ENCODE measurements at regions not wholly inside any gene's neighbourhood (a gene's known extent, or its start where the extent isn't known, plus 50 kb on each side); places are given as distances from the start of the nearest gene placed in this dataset.

DNA sequence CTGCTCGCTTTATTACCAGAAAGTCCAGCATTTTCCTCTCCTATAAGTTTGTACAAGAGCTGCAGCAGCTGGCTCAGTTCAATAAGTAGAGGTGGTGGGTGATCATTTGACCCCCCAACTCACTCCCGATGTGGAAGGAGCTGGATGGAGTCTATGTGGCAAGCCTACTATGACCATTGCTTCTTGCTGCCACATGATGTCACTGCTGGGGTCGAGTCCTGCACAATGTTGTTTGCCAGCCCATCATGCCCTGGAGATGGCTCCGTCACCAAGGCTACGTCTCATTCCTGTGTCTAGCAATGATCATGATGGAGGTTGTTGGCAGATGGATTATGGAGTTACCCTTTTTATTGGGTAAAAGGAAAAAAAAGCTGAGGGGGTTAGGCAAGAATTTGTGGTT lies 266.3 kb downstream of the PSAT1 start:
- DNase-seq: no peak

GRCh38 chr9:78565481-78565880 lies 268.6 kb downstream of the PSAT1 start:
- no peak for DNase-seq

DNA sequence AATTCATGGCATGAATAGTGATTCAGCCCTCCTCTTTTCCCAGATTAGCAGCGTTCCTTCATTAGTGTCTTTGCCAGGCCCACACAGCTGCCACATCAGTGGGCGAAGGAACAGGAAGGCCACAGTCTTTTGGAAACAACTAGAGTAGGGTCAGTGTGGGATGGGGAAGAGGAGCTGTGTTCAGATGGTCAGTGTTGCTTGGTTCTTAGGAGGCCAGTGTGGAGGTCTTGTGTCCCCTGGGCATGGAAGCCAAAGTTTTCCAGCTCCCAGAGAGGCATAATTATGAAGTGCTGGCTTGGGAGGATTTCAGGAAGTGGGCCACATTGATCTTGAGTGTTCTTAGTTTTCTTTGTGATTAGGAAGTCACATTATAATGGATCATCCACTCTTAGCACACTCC lies 269.6 kb downstream of the PSAT1 start:
- no peak for DNase-seq

DNA sequence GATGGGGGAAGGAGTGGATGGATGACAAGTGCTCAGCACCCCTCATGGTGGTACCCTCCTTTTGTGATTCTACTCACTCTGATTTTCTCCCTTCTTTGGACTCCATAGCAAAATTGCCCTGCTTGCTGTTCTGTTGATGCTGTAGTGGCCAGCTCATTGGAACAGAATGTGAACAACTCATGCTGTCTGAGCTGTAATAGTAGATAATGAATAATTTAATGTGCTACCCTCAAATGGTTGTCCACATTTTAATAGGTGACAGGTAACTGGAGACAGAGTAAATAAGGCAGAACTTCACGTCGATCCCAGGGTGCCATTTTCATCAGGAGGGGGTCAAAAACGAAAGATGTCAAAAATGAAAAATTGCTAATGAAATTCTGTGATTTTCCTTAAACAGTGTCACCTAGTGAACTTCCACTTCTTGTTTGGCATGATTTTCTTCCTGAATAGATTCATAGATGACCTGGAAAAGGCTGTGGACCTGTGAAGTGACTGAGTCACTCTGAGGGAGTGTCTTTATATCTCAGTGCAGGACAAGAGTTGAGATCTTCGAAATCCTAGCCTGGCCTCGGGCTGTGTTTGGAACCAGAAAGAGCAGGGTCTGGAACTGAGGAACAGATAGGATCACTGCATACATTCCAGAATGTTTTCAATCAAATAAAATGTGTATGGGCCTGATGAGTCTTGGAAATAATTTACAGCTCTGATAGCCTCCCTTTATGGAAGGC lies 270.2 kb downstream of the PSAT1 start:
- DNase-seq: no peak

DNA sequence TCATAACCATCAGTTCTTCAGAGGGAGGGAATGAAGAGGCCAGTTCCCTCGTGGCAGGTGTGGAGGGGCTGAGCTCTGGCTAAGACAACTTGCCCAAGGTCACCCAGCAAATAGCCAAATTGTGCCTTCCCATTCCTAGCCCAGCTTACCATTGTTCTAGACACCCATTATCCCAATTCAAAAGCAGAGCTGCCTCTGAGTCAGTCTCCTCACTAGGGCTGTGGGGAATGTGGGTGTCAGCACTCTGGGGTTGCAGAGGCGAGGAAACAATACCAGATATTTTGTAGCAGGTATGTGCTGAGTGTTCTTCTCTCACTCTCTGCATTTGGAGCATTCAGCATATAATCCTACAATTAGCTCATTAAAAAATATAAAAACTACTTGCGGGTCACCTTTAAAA lies 270.8 kb downstream of the PSAT1 start:
- DNase-seq: no peak

- no peak for DNase-seq
These were observed 271.8 kb downstream of the PSAT1 start for GRCh38 chr9:78568774-78569173.

GRCh38 chr9:78572266-78572665 lies 275.3 kb downstream of the PSAT1 start:
- DNase-seq: no peak

DNA sequence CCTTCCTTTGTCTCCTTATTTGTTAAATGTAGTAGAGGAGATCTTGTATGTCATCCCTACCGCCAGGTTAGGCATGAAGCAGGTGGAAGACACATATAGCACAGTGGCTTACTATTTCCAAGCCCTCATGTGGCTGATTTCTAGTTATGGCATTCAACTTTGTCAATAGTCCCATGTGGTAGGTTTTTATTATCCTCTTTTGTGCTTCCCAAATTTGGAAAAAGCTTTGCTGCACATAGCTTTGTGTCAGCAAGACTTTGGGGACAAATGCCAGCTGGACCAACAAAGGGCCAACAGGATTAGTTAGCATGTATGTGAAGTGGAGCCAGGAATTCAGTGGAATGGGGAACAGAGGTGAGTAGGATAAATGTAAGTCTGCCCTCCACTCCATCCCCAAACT lies 276.3 kb downstream of the PSAT1 start:
- DNase-seq: no peak

- DNase-seq: no peak
These were observed 276.7 kb downstream of the PSAT1 start for GRCh38 chr9:78573669-78574068.

DNA sequence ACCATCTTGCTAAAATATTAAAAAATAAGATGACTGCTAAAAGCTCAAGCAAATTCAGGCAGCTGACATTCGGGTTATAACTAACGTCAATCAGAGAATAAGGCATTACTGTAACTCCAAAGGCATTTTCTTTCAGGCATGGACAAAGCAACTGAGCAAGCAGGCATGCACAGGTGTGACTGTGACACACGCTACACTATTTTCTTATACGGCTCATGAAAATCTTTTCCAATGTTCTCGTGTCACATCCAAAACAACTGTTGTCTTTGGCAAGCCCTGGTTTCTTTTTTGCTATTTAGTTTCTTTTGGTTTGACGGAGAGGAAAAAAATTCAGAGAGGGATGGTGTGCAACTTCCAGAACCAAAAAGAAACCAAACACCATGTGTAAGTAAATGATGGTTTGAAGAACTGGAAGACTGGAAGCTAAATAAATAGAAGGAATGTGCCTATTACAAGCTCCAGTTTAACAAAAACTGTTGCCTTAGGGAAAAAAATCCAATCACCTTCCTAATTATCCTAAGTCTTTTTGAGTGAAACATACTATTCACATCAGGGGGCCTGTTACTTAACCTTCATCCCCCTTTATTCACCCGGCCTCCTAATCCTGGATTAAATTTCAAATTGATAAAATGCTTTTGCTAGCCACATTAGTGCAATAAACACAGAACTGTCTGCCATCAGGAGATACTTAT lies 277.6 kb downstream of the PSAT1 start:
- no peak for DNase-seq

GRCh38 chr9:78575081-78575480 lies 278.2 kb downstream of the PSAT1 start:
- no peak for DNase-seq

GRCh38 chr9:78575771-78576170 lies 278.8 kb downstream of the PSAT1 start:
- DNase-seq: no peak

DNA sequence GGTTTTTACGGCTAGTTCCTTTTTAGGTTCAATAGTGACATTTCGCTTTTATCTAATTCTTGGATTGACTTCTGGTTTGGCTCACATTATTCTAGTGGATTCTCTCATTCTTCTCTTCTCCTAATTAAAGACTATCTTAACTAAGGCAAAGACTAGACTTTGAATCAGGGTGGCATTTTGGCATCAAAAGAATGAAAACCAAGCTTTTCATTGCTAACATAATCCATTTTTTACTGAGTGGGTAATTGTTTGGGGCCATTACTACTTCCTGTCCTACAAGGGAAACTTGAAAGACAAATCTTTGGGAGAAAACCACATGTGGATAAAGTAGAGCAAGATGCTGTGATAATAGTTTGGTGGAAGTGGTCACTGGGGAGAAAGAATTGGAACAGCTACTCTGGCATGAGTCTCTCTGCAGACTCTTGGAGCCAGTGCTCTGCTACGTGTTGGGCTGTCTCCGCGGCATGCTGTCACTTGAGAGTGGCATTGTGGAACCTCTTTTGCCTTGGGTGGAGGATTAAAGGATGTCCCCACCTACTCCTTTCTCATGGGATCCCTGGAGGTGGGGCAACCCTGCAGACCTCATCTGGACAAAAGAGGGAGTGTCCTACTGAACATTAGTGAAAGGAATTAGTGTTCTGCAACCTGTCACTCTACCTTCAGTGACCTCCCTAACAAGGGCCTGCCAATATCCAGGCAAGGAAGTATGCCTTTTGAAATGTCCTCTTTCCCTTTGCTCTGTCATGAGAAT lies 280.4 kb downstream of the PSAT1 start:
- no peak for DNase-seq

GRCh38 chr9:78578072-78578471 lies 281.1 kb downstream of the PSAT1 start:
- no peak for DNase-seq

GRCh38 chr9:78582821-78583220 lies 285.9 kb downstream of the PSAT1 start:
- no peak for DNase-seq

DNA sequence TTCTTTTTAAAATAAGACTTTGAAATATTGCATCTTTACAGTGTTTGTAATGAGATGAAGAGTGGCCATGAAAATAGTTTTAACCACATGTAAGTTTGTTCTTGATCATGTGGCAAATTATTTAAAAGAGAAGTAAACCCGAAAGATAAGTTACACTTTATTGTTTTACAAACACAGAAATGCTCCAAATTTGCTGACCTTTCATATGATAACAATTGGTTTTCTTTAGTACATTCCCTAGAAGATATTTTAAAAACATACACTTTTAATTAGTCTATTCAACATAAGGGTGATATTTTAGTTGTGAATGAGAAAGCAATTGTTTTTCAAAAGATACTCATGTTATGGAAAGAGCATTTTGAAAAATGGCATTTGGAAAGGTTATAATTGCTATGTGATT lies 287.7 kb downstream of the PSAT1 start:
- no peak for DNase-seq

DNA sequence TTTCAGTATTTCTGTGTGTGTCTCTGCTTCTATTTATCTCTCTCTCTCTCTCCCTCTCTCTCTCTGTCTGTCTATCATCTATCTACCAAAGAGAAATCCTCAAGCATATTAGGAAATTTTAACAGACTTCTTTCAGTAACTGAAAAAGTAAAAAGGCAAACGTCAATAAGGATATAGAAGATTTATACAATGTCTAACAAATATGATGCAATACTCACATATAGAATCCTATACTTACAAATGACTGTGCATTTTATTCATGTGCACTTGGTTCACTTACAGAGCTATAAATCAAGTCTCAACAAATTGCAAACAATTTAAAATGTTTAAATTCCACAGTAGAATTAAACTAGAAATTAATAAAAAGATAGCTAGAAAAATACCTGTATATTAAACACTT lies 289.0 kb downstream of the PSAT1 start:
- no peak for DNase-seq

GRCh38 chr9:78590068-78590467 lies 293.1 kb downstream of the PSAT1 start:
- DNase-seq: no peak

GRCh38 chr9:78592811-78593210 lies 295.9 kb downstream of the PSAT1 start:
- DNase-seq: no peak

- DNase-seq: no peak
These were observed 298.4 kb downstream of the PSAT1 start for GRCh38 chr9:78595200-78595945.

GRCh38 chr9:78596346-78596745 lies 299.4 kb downstream of the PSAT1 start:
- no peak for DNase-seq

- no peak for DNase-seq
These were observed 301.2 kb downstream of the PSAT1 start for GRCh38 chr9:78598120-78598519.

All from renal pelvis (tissue), 1 donor.